ENCODE measurements at regions not wholly inside any gene's neighbourhood (a gene's known extent, or its start where the extent isn't known, plus 50 kb on each side); places are given as distances from the start of the nearest gene placed in this dataset.

DNA sequence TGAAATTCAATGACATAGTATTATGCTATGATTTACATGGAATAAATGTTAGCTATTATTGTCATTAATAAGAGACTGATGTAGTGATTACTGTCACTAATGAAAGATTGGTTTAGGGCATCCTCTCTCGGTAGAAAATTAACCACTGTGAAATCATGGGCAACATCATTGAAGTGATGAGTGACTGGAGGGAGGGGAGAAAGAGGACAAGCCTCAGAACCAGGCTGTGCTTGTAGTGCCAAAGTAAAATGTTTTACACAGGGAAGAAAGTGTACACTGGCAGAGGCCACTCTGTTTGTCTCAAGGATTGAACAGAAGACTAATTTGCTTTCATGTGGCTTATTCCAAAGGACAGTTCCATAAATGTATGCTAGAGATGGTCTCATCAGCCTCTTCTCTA is 456.2 kb upstream of the TCF4 start:
- H3K9ac ChIP-seq (ENCODE audit: low read depth, low read length): no peak overlapping the region
- no TSS peak for BruUV-seq (replicated peaks)
- no peak overlapping the region for H4K8ac ChIP-seq (ENCODE audit: low read depth in 2 of 2, low read length in 2 of 2)
- intact Hi-C loops (cut with micrococcal nuclease) (no loop called here), dilution Hi-C loops (cut with HindIII; ENCODE audit: low sequenced_read_pairs, unreplicated experiment) (no loop called here), in situ Hi-C loops (cut with MboI; ENCODE audit: low sequenced_read_pairs) (no loop called here)
- H3K27me3 ChIP-seq (ENCODE audit: control insufficient read depth, insufficient read depth, low read length): no peaks in the 10 kb centered on the region
- H4K20me1 ChIP-seq (ENCODE audit: insufficient read depth, low read length): no peaks in the 10 kb centered on the region
- no peak overlapping the region for H2AK5ac ChIP-seq (ENCODE audit: low read depth, low read length)
- no peak overlapping the region for H3K18ac ChIP-seq (ENCODE audit: low read depth, low read length)
- ATAC-seq (ENCODE audit: low read depth): no peak
- H2BK15ac ChIP-seq (ENCODE audit: low read depth, low read length): no peak overlapping the region
- no peak overlapping the region for H3K4me3 ChIP-seq (ENCODE audit: insufficient read depth, low read depth, low read length)
- H3K4ac ChIP-seq (ENCODE audit: low read depth, low read length): no peak overlapping the region
- H4K91ac ChIP-seq (ENCODE audit: insufficient read depth, low read depth, low read length): no peak overlapping the region
- H2BK20ac ChIP-seq (ENCODE audit: low read depth, low read length): no peak overlapping the region
- ChIA-PET POLR2A (ENCODE audit: unreplicated experiment) (no interaction called here), CTCF (interaction anchor here (0.6 kb wide), 1 partner anchor 143 kb away, joined by 3 read pairs; no protein-coding TSS in a partner anchor)
- 67% methylated on average over 1 of the region's 1 CpG; no CpG with 5 or more reads in 1 of the 2 experiments for WGBS, 2 experiments (ENCODE audit: extremely low coverage in 2 of 2, insufficient read length in 1 of 2)
- no peaks in the 10 kb centered on the region for H3K36me3 ChIP-seq (ENCODE audit: control insufficient read depth, insufficient read depth, low read length)
- TF ChIP-seq MXI1 (IDR thresholded peaks at IDR 0.05; ENCODE audit: borderline replicate concordance, low read depth, low read length) (no peak), POLR2A (IDR thresholded peaks at IDR 0.05; ENCODE audit: low read depth, low read length) (no peak), ELK1 (IDR thresholded peaks at IDR 0.05; ENCODE audit: borderline replicate concordance, low read depth, low read length) (no peak), RCOR1 (IDR thresholded peaks at IDR 0.05; ENCODE audit: insufficient replicate concordance, low read length) (no peak), MAFK (IDR thresholded peaks at IDR 0.05; ENCODE audit: low read depth, low read length) (no peak), CHD1 (IDR thresholded peaks at IDR 0.05; ENCODE audit: low read depth, low read length) (no peak), SMC3 (IDR thresholded peaks at IDR 0.05; ENCODE audit: low read depth, low read length) (no peak), USF2 (IDR thresholded peaks at IDR 0.05; ENCODE audit: low read depth, low read length) (no peak), CTCF (conservative IDR thresholded peaks at IDR 0.05; ENCODE audit: low read depth, low read length) (no peak)
- H3K27ac ChIP-seq (ENCODE audit: insufficient read depth, low read length): no peak overlapping the region
- no peak overlapping the region for H3K14ac ChIP-seq (replicated peaks; ENCODE audit: low read depth, low read length)
- H4K5ac ChIP-seq (ENCODE audit: low read depth, low read length): no peak overlapping the region
- no peaks in the 10 kb centered on the region for H3K9me1 ChIP-seq (ENCODE audit: insufficient read depth, low read length)
- H2BK120ac ChIP-seq (ENCODE audit: low read depth, low read length): no peak overlapping the region
- H3K4me2 ChIP-seq (ENCODE audit: low read depth, low read length): no peak overlapping the region
- no peak overlapping the region for H2AK9ac ChIP-seq (replicated peaks; ENCODE audit: low read depth, low read length, poor library complexity)
- H2BK5ac ChIP-seq (ENCODE audit: low read depth, low read length, poor library complexity, severe bottlenecking): no peak overlapping the region
- DNase-seq: no peak
- no peak overlapping the region for H3K56ac ChIP-seq (ENCODE audit: extremely low read depth, insufficient read depth, low read length)
- no peak overlapping the region for H2AFZ ChIP-seq (replicated peaks; ENCODE audit: low read length, poor library complexity)
- H3K23ac ChIP-seq (ENCODE audit: low read depth, low read length): no peak overlapping the region
- peaks cover 6% of the 10 kb centered on the region; the same call in 1 of the 2 replicates for H3K9me3 ChIP-seq (ENCODE audit: control insufficient read depth, insufficient read depth, low read length)
- H3K79me1 ChIP-seq (ENCODE audit: low read depth in 1 of 2, low read length in 2 of 2): no peaks in the 10 kb centered on the region
- no peaks in the 10 kb centered on the region for H3K4me1 ChIP-seq (ENCODE audit: control insufficient read depth, insufficient read depth, low read length)

All from IMR-90 (cell line).